Neural progenitor cell (in vitro differentiated cells): ENCODE measurements at regions not wholly inside any gene's neighbourhood (a gene's known extent, or its start where the extent isn't known, plus 50 kb on each side); places are given as distances from the start of the nearest gene placed in this dataset.

Source experiments
- CTCF ChIP-seq: fragments of 200-600 bp; sonication (generic); IDR thresholded peaks from 2 replicates; pipeline ENCODE4 v1.5.1; 2017; ENCODE audit warnings: antibody characterized with exemption, mild to moderate bottlenecking
- EZH2 ChIP-seq: fragments of 200-600 bp; sonication (generic); IDR thresholded peaks from 2 replicates; pipeline ENCODE4 v1.6.1; 2017; ENCODE audit warnings: antibody characterized with exemption, mild to moderate bottlenecking, moderate library complexity
- EZH2phosphoT487 ChIP-seq: fragments of 200-600 bp; sonication (generic); IDR thresholded peaks from 2 replicates; pipeline ENCODE4 v1.6.1; 2017; ENCODE audit warnings: antibody characterized with exemption

GRCh38 chr4:74555843-74556242, 110.9 kb downstream of the AREG start:
- no peak for TF ChIP-seq CTCF
- TF ChIP-seq EZH2phosphoT487, result no peak
- TF ChIP-seq EZH2, result no peak
